HCT116 (cell line): ENCODE measurements at regions not wholly inside any gene's neighbourhood (a gene's known extent, or its start where the extent isn't known, plus 50 kb on each side); places are given as distances from the start of the nearest gene placed in this dataset.

ENCODE experiments used
- ATAC-seq: fragments of 200-7000 bp; cut with Tn5 transposase; 2 replicates; pipeline ENCODE4 v1.9.1; 2020; ENCODE audit warnings: mild to moderate bottlenecking, moderate library complexity
- BruUV-seq: library from RNA; stranded (reverse); fragments of 400-500 nt; replicated peaks from 2 replicates; lab custom pipeline; 2021; lab: Mats Ljungman, UMichigan
- CTCF ChIA-PET: fragments of 300-600 bp; sonication (Branson Sonifier 250); formaldehyde crosslinking; loops from one replicate; lab custom pipeline; 2021; ENCODE audit warnings: antibody characterized with exemption; lab: Charles Lee
- POLR2A ChIA-PET: fragments of 300-600, 350-600 bp; sonication (Branson Sonifier 250); formaldehyde crosslinking; loops from one replicate; lab custom pipeline; 2021; ENCODE audit warnings: antibody characterized with exemption; lab: Charles Lee
- RAD21 ChIA-PET, 2 experiments: fragments of 300-600 bp; sonication (Branson Sonifier 250); formaldehyde crosslinking; loops; one replicate each; lab custom pipeline; 2023; ENCODE audit warnings: low total read pairs in 2 of 2; ENCODE audit not compliant: uncharacterized antibody in 2 of 2, unreplicated experiment in 2 of 2, low non-redundant PET in 1 of 2; lab: Charles Lee
- DNase-seq: peaks from one replicate; pipeline ENCODE4 v3.0.0-alpha.2; 2010; ENCODE audit warnings: low read depth, low spot score
- H2AFZ ChIP-seq: fragments of 200-600 bp; shearing (Covaris generic), sonication (generic); 2 replicates; pipeline ENCODE4 v1.6.1; 2017; ENCODE audit warnings: low read depth, mixed run types, mixed read lengths, antibody characterized with exemption, low read length; ENCODE audit not compliant: poor library complexity, severe bottlenecking
- H3K27ac ChIP-seq: 2 replicates; pipeline ENCODE4 v1.5.1; 2012; ENCODE audit warnings: low read depth, low read length
- H3K27me3 ChIP-seq: fragments of 200-600 bp; sonication (generic); 2 replicates; pipeline ENCODE4 v1.6.1; 2016; ENCODE audit warnings: mixed run types, low read length, mixed read lengths; ENCODE audit not compliant: insufficient read depth
- H3K36me3 ChIP-seq, 2 experiments: fragments of 200-500 bp in 1 of 2; fragments of 200-600 bp in 1 of 2; sonication (Bioruptor generic) in 1 of 2; sonication (generic) in 1 of 2; 2 replicates each; pipeline versions ENCODE4 v1.5.1 to v1.6.1; 2014 to 2016; ENCODE audit warnings: low read length in 2 of 2, inconsistent platforms in 1 of 2, mixed read lengths in 1 of 2, mixed run types in 1 of 2; ENCODE audit not compliant: insufficient read depth in 2 of 2, control insufficient read depth in 1 of 2
- H3K4me1 ChIP-seq, 2 experiments: fragments of 200-600 bp in 1 of 2; sonication (generic) in 1 of 2; 2 replicates each; pipeline versions ENCODE4 v1.5.1 to v1.6.1; 2012 to 2017; ENCODE audit warnings: low read length in 2 of 2, inconsistent platforms in 1 of 2, mild to moderate bottlenecking in 1 of 2, mixed read lengths in 1 of 2, mixed run types in 1 of 2, moderate library complexity in 1 of 2; ENCODE audit not compliant: insufficient read depth in 2 of 2, control insufficient read depth in 1 of 2
- H3K4me2 ChIP-seq: fragments of 200-600 bp; sonication (generic); 2 replicates; pipeline ENCODE4 v1.6.1; 2017; ENCODE audit warnings: mixed run types, low read length, mixed read lengths
- H3K4me3 ChIP-seq, 2 experiments: fragments of 200-600 bp in 1 of 2; sonication (generic) in 1 of 2; replicated peaks in 1 of 2; 2 replicates each; pipeline ENCODE4 v1.5.1; 2011 to 2016; ENCODE audit warnings: low read length in 2 of 2, control low read depth in 1 of 2, low read depth in 1 of 2, mild to moderate bottlenecking in 1 of 2, mixed read lengths in 1 of 2, mixed run types in 1 of 2
- H3K79me2 ChIP-seq: fragments of 200-600 bp; sonication (generic); 2 replicates; pipeline ENCODE4 v1.6.1; 2017; ENCODE audit warnings: mild to moderate bottlenecking, mixed run types, low read length, moderate library complexity, mixed read lengths; ENCODE audit not compliant: insufficient read depth
- H3K9ac ChIP-seq: fragments of 200-600 bp; sonication (generic); 2 replicates; pipeline ENCODE4 v1.6.1; 2016; ENCODE audit warnings: low read length, mixed read lengths
- H3K9me2 ChIP-seq: fragments of 200-600 bp; sonication (generic), shearing (Covaris generic); 2 replicates; pipeline ENCODE4 v1.6.1; 2017; ENCODE audit warnings: mixed run types, mild to moderate bottlenecking, moderate library complexity; ENCODE audit not compliant: insufficient read depth
- H3K9me3 ChIP-seq, 2 experiments: fragments of 200-500 bp in 1 of 2; fragments of 200-600 bp in 1 of 2; sonication (Bioruptor generic) in 1 of 2; sonication (generic) in 1 of 2; 2 replicates each; pipeline ENCODE4 v1.6.1; 2014 to 2017; ENCODE audit warnings: low read length in 2 of 2, mixed read lengths in 2 of 2, inconsistent platforms in 1 of 2, low read depth in 1 of 2, mild to moderate bottlenecking in 1 of 2, mixed run types in 1 of 2, moderate library complexity in 1 of 2; ENCODE audit not compliant: control insufficient read depth in 1 of 2, insufficient read depth in 1 of 2
- H4K20me1 ChIP-seq: fragments of 200-600 bp; sonication (generic), shearing (Covaris generic); 2 replicates; pipeline ENCODE4 v1.6.1; 2017; ENCODE audit warnings: mixed run types, mild to moderate bottlenecking, moderate library complexity; ENCODE audit not compliant: insufficient read depth
- CTCF ChIP-seq, 3 experiments: fragments of 200-600 bp in 1 of 3; sonication (generic) in 1 of 3; IDR thresholded peaks in 2 of 3; conservative IDR thresholded peaks in 1 of 3; 2 replicates each; pipeline ENCODE4 v1.5.1; 2012 to 2017; ENCODE audit warnings: low read depth in 2 of 3, low read length in 2 of 3, antibody characterized with exemption in 1 of 3, borderline replicate concordance in 1 of 3, control low read depth in 1 of 3, mild to moderate bottlenecking in 1 of 3, mixed read lengths in 1 of 3, mixed run types in 1 of 3, moderate library complexity in 1 of 3; ENCODE audit not compliant: insufficient read depth in 1 of 3
- EGR1 ChIP-seq: IDR thresholded peaks from 2 replicates; pipeline ENCODE4 v1.6.1; 2012; ENCODE audit warnings: low read depth
- ELF1 ChIP-seq: IDR thresholded peaks from 2 replicates; pipeline ENCODE4 v1.6.1; 2012; ENCODE audit warnings: low read depth, borderline replicate concordance
- FOSL1 ChIP-seq: IDR thresholded peaks from 2 replicates; pipeline ENCODE4 v1.6.1; 2012; ENCODE audit warnings: low read depth
- JUND ChIP-seq: IDR thresholded peaks from 2 replicates; pipeline ENCODE4 v1.6.1; 2012
- MAX ChIP-seq: IDR thresholded peaks from 2 replicates; pipeline ENCODE4 v1.6.1; 2012
- POLR2AphosphoS5 ChIP-seq: IDR thresholded peaks from 2 replicates; pipeline ENCODE4 v1.6.1; 2011; ENCODE audit warnings: mild to moderate bottlenecking, low read depth, low read length, moderate library complexity
- REST ChIP-seq: IDR thresholded peaks from 2 replicates; pipeline ENCODE4 v1.6.1; 2012; ENCODE audit warnings: low read depth
- SIN3A ChIP-seq: IDR thresholded peaks from 2 replicates; pipeline ENCODE4 v1.6.1; 2012; ENCODE audit warnings: low read depth
- YY1 ChIP-seq: IDR thresholded peaks from 2 replicates; pipeline ENCODE4 v1.6.1; 2011; ENCODE audit warnings: low read length, low read depth, moderate library complexity, mild to moderate bottlenecking; ENCODE audit not compliant: insufficient replicate concordance; ENCODE audit errors: extremely low read depth
- ZNF274 ChIP-seq: fragments of 200-500 bp; sonication (Bioruptor generic); IDR thresholded peaks from 2 replicates; pipeline ENCODE4 v1.6.1; 2014; ENCODE audit warnings: mild to moderate bottlenecking, low read depth, low read length, inconsistent platforms
- intact Hi-C: fragments of 100-400 bp; cut with micrococcal nuclease; formaldehyde crosslinking; loops from 2 replicates; pipeline ENCODE4 v1.10.0; 2022

GRCh38 chr10:57675125-57675524, 592.6 kb downstream of the IPMK start:
- H3K9ac ChIP-seq = no peak overlapping the region
- no peaks in the 10 kb centered on the region for H3K4me1 ChIP-seq
- TF ChIP-seq FOSL1 (no peak), ZNF274 (no peak), ELF1 (no peak), YY1 (no peak), EGR1 (no peak), JUND (no peak), REST (no peak), MAX (no peak), SIN3A (no peak), POLR2AphosphoS5 (no peak), CTCF (IDR thresholded peaks at IDR 0.05 in 2 of 3, conservative IDR thresholded peaks at IDR 0.05 in 1 of 3; ENCODE audit: borderline replicate concordance in 1 of 3, insufficient read depth in 1 of 3, low read depth in 2 of 3, low read length in 2 of 3) (no peak)
- CTCF ChIA-PET = no interaction called here
- POLR2A ChIA-PET = no interaction called here
- H3K4me2 ChIP-seq = no peak overlapping the region
- H3K27me3 ChIP-seq = no peaks in the 10 kb centered on the region
- no peak overlapping the region for H3K27ac ChIP-seq
- DNase-seq (no peak), ATAC-seq (no peak)
- H3K9me3 ChIP-seq = no peaks in the 10 kb centered on the region; a peak in 1 of 4 replicates
- no peak overlapping the region for H2AFZ ChIP-seq
- no peaks in the 10 kb centered on the region for H3K9me2 ChIP-seq
- RAD21 ChIA-PET = no interaction called here
- intact Hi-C loops = no loop called here
- H3K4me3 ChIP-seq = no peak overlapping the region
- H3K79me2 ChIP-seq = no peaks in the 10 kb centered on the region
- no TSS peak for BruUV-seq
- H3K36me3 ChIP-seq = no peaks in the 10 kb centered on the region
- H4K20me1 ChIP-seq = no peaks in the 10 kb centered on the region
